K562 (cell line): ENCODE measurements at regions not wholly inside any gene's neighbourhood (a gene's known extent, or its start where the extent isn't known, plus 50 kb on each side); places are given as distances from the start of the nearest gene placed in this dataset.
A peak's percentile ranks its signal among the peaks of the same experiment; 100 is the strongest.

Experiments
- ATAC-seq: fragments of 200-7000 bp; cut with Tn5 transposase; 3 replicates; pipeline ENCODE4 v1.9.1; 2020; ENCODE audit warnings: moderate library complexity
- BruUV-seq: library from RNA; stranded (reverse); fragments of 400-500 nt; replicated peaks from 2 replicates; lab custom pipeline; 2021; lab: Mats Ljungman, UMichigan
- CTCF ChIA-PET: fragments of 300-600 bp; formaldehyde crosslinking; extraction: SDS; loops from one replicate; lab custom pipeline; 2021; ENCODE audit warnings: low intra/inter-chr PET ratio; lab: Yijun Ruan, JAX
- POLR2A ChIA-PET: fragments of 300-600, 350-650 bp; sonication (Branson Sonifier 250); formaldehyde crosslinking; extraction: SDS; loops from one replicate; lab custom pipeline; 2021; ENCODE audit warnings: antibody characterized with exemption, inconsistent platforms; lab: Yijun Ruan, JAX
- DNase-seq, 4 experiments: peaks; one replicate each; pipeline versions ENCODE4 v3.0.0 to v3.0.0-alpha.2; 2011 to 2018; ENCODE audit warnings: low spot score in 3 of 4, mixed read lengths in 3 of 4; ENCODE audit errors: extremely low read depth in 1 of 4
- FAIRE-seq: peaks from 2 replicates; lab custom pipeline; 2011; peaks lifted over from hg19 to GRCh38; lab: Jason Lieb, UNC
- H2AFZ ChIP-seq: 2 replicates; pipeline ENCODE4 v1.6.0; 2011; ENCODE audit warnings: low read depth, low read length, control low read depth, inconsistent platforms
- H3K27ac ChIP-seq: fragments of 200-600 bp; 3 replicates; pipeline ENCODE4 v1.8.0; 2011; ENCODE audit warnings: low read depth, mild to moderate bottlenecking, control low read depth, inconsistent platforms, low read length, moderate library complexity, mixed read lengths; ENCODE audit errors: extremely low read depth
- H3K27me3 ChIP-seq, 2 experiments: fragments of 300-600 bp in 1 of 2; 2 replicates in 1 of 2; 3 replicates in 1 of 2; pipeline versions ENCODE4 v1.6.0 to v1.8.0; 2011; ENCODE audit warnings: inconsistent platforms in 2 of 2, low read length in 2 of 2, mild to moderate bottlenecking in 1 of 2, mixed read lengths in 1 of 2, moderate library complexity in 1 of 2; ENCODE audit not compliant: control insufficient read depth in 2 of 2, insufficient read depth in 2 of 2
- H3K36me3 ChIP-seq: fragments of 300-600 bp; 3 replicates; pipeline ENCODE4 v1.8.0; 2011; ENCODE audit warnings: mild to moderate bottlenecking, low read length, inconsistent platforms; ENCODE audit not compliant: control insufficient read depth, insufficient read depth
- H3K4me1 ChIP-seq, 2 experiments: fragments of 200-600 bp in 1 of 2; replicated peaks in 1 of 2; 2 replicates in 1 of 2; 3 replicates in 1 of 2; pipeline versions ENCODE4 v1.5.1 to v1.8.0; 2011; ENCODE audit warnings: inconsistent platforms in 2 of 2, low read length in 2 of 2, mild to moderate bottlenecking in 1 of 2, mixed read lengths in 1 of 2, moderate library complexity in 1 of 2; ENCODE audit not compliant: control insufficient read depth in 2 of 2, insufficient read depth in 2 of 2
- H3K4me2 ChIP-seq: 2 replicates; pipeline ENCODE4 v1.6.1; 2011; ENCODE audit warnings: low read length, control low read depth, inconsistent platforms, mixed read lengths; ENCODE audit not compliant: insufficient read depth
- H3K4me3 ChIP-seq: fragments of 200-600 bp; sonication (generic), shearing (Covaris generic); 2 replicates; pipeline ENCODE4 v1.5.1; 2016; ENCODE audit warnings: control low read depth, inconsistent platforms
- H3K79me2 ChIP-seq: fragments of 200-600 bp; 3 replicates; pipeline ENCODE4 v1.8.0; 2011; ENCODE audit warnings: low read length, inconsistent platforms; ENCODE audit not compliant: control insufficient read depth, insufficient read depth
- H3K9ac ChIP-seq, 2 experiments: 2 replicates each; pipeline versions ENCODE4 v1.6.0 to v1.6.1; 2011; ENCODE audit warnings: low read depth in 2 of 2, low read length in 2 of 2, control low read depth in 1 of 2, inconsistent platforms in 1 of 2, mild to moderate bottlenecking in 1 of 2, mixed read lengths in 1 of 2; ENCODE audit not compliant: insufficient read depth in 1 of 2
- H3K9me1 ChIP-seq: one replicate; pipeline ENCODE4 v1.6.0; 2011; ENCODE audit warnings: inconsistent platforms, mild to moderate bottlenecking, low read length, moderate library complexity; ENCODE audit not compliant: control insufficient read depth, insufficient read depth
- H3K9me3 ChIP-seq: replicated peaks from 2 replicates; pipeline ENCODE4 v1.5.1; 2011; ENCODE audit warnings: low read depth, low read length, inconsistent platforms; ENCODE audit not compliant: control insufficient read depth, insufficient read depth
- H4K20me1 ChIP-seq: replicated peaks from 2 replicates; pipeline ENCODE4 v1.6.1; 2011; ENCODE audit warnings: low read length, inconsistent platforms, mixed read lengths; ENCODE audit not compliant: control insufficient read depth, insufficient read depth
- CBX8 ChIP-seq: fragments of 200-600 bp; sonication (generic); IDR thresholded peaks from 2 replicates; pipeline ENCODE4 v1.6.1; 2012; ENCODE audit warnings: borderline replicate concordance, mixed run types, low read depth, mild to moderate bottlenecking, moderate library complexity, mixed read lengths, low read length, control low read depth, inconsistent platforms; ENCODE audit not compliant: poor library complexity, severe bottlenecking; ENCODE audit errors: extremely low read depth
- CEBPB ChIP-seq: fragments of 450-650 bp; IDR thresholded peaks from 2 replicates; pipeline ENCODE4 v1.6.1; 2016; ENCODE audit warnings: missing genetic modification characterization, missing compliant biosample characterization
- CEBPG ChIP-seq, 3 experiments: fragments of 200-800 bp in 1 of 3; sonication (Bioruptor generic) in 1 of 3; sonication (generic) in 1 of 3; formaldehyde crosslinking in 1 of 3; IDR thresholded peaks in 2 of 3; conservative IDR thresholded peaks in 1 of 3; 2 replicates each; pipeline versions ENCODE4 v1.6.1 to v1.8.0; 2016 to 2022; ENCODE audit warnings: missing compliant biosample characterization in 2 of 3, missing genetic modification characterization in 2 of 3, mild to moderate bottlenecking in 1 of 3, missing genetic modification reagents in 1 of 3
- CTCF ChIP-seq, 3 experiments: IDR thresholded peaks in 2 of 3; conservative IDR thresholded peaks in 1 of 3; 2 replicates each; pipeline ENCODE4 v1.5.1; 2011 to 2012; ENCODE audit warnings: low read length in 3 of 3, mild to moderate bottlenecking in 3 of 3, control low read depth in 2 of 3, improper control_type of control experiment in 1 of 3, inconsistent platforms in 1 of 3, low read depth in 1 of 3, mixed read lengths in 1 of 3, moderate library complexity in 1 of 3; ENCODE audit not compliant: insufficient read depth in 2 of 3
- HNRNPLL ChIP-seq: fragments of 200-400 bp; formaldehyde crosslinking; IDR thresholded peaks from 2 replicates; pipeline ENCODE4 v1.6.1; 2017; ENCODE audit warnings: low read length, low read depth, mild to moderate bottlenecking; ENCODE audit not compliant: poor library complexity, severe bottlenecking
- IFI16 ChIP-seq: fragments of 250-450 bp; sonication (Bioruptor Pico); IDR thresholded peaks from 2 replicates; pipeline ENCODE4 v2.1.2; 2022; ENCODE audit warnings: mild to moderate bottlenecking, inconsistent platforms
- KLF16 ChIP-seq: IDR thresholded peaks from 2 replicates; pipeline ENCODE4 v1.6.1; 2016; ENCODE audit warnings: antibody characterized with exemption
- USF2 ChIP-seq: sonication (generic); formaldehyde crosslinking; IDR thresholded peaks from 2 replicates; pipeline ENCODE4 v1.5.0; 2020; ENCODE audit warnings: missing genetic modification reagents
- ZNF239 ChIP-seq: fragments of 250-450 bp; sonication (Bioruptor Pico); IDR thresholded peaks from 2 replicates; pipeline ENCODE4 v1.4.0; 2020; ENCODE audit warnings: mild to moderate bottlenecking
- ZNF24 ChIP-seq: fragments of 450-650 bp; IDR thresholded peaks from 2 replicates; pipeline ENCODE4 v1.6.1; 2016
- ZNF384 ChIP-seq: IDR thresholded peaks from 2 replicates; pipeline ENCODE4 v1.6.1; 2012; ENCODE audit warnings: low read depth, low read length, improper control_type of control experiment
- WGBS: fragments of 100-300 bp; shearing (Covaris generic); methylation state at CpG from one replicate; pipeline ENCODE4 v1.1.6; 2016; ENCODE audit warnings: low coverage, mixed read lengths; ENCODE audit not compliant: insufficient coverage; ENCODE audit errors: missing lambda C conversion rate; 5-methylcytosine and 5-hydroxymethylcytosine counted together
- in situ Hi-C: fragments of 300-500 bp; cut with MboI; formaldehyde crosslinking; loops from 4 replicates; pipeline ENCODE4 v1.15.0; 2018; ENCODE audit warnings: inconsistent platforms, mixed read lengths
- intact Hi-C: fragments of 100-400 bp; cut with micrococcal nuclease; formaldehyde crosslinking; loops from 2 replicates; pipeline ENCODE4 v1.14.2; 2022

GRCh38 chr18:70450426-70451253, 161.8 kb downstream of the SOCS6 start:
- CTCF ChIA-PET = interaction anchor here (0.6 to 2.0 kb wide), 5 partner anchors 17 to 578 kb away, joined by 3 to 11 read pairs (median 3); no protein-coding TSS in a partner anchor
- FAIRE-seq = no peak
- Histone ChIP-seq H3K4me1 (peaks cover 0 to 3% of the 10 kb centered on the region in 2 experiments; a peak in 1 of 5 replicates), H3K27ac (no peak overlapping the region), H3K4me3 (no peak overlapping the region), H3K9me3 (no peaks in the 10 kb centered on the region), H4K20me1 (no peaks in the 10 kb centered on the region; the same call in 1 of the 2 replicates), H3K9ac (no peak overlapping the region), H3K9me1 (no peaks in the 10 kb centered on the region), H3K4me2 (no peak overlapping the region), H3K36me3 (no peaks in the 10 kb centered on the region), H3K79me2 (no peaks in the 10 kb centered on the region), H3K27me3 (no peaks in the 10 kb centered on the region), H2AFZ (no peak overlapping the region)
- BruUV-seq = no TSS peak
- no peak for DNase-seq
- 17% methylated on average over 2 of the region's 2 CpGs for WGBS
- in situ Hi-C loops = no loop called here
- intact Hi-C loops = loop anchor here (1.0 to 5.0 kb wide), 3 partner anchors 254 to 1603 kb away; no protein-coding TSS in a partner anchor
- POLR2A ChIA-PET = no interaction called here
- ATAC-seq = no peak
- TF ChIP-seq HNRNPLL (no peak), IFI16 (CRISPR knock-in tag) (no peak), CTCF (IDR thresholded peaks at IDR 0.05 in 2 of 3, conservative IDR thresholded peaks at IDR 0.05 in 1 of 3; ENCODE audit: insufficient read depth in 2 of 3, low read depth in 1 of 3, low read length in 3 of 3) (peak in 2 of 3 experiments; percentile 7 to 56; a peak in 3 of 6 replicates), ZNF239 (CRISPR knock-in tag) (no peak), CEBPB (tag) (0 out of 2 replicates have a peak, but pooled peaks have one; percentile 25), KLF16 (no peak), ZNF384 (peak; percentile 93), CBX8 (no peak), USF2 (CRISPR knock-in tag) (no peak), ZNF24 (no peak), CEBPG (CRISPR knock-in tag; IDR thresholded peaks at IDR 0.05) (no peak), CEBPG (tag; conservative IDR thresholded peaks at IDR 0.05 in 1 of 2, IDR thresholded peaks at IDR 0.05 in 1 of 2) (peak; percentile 25 to 29; a peak in 1 of 4 replicates)
